GM18526 (cell line): ENCODE measurements at regions not wholly inside any gene's neighbourhood (a gene's known extent, or its start where the extent isn't known, plus 50 kb on each side); places are given as distances from the start of the nearest gene placed in this dataset.

ENCODE experiments used
- POLR2A ChIP-seq: IDR thresholded peaks from 3 replicates; pipeline ENCODE4 v1.6.1; 2011; ENCODE audit not compliant: insufficient read length; ENCODE audit errors: extremely low read depth

- TF ChIP-seq POLR2A = no peak
Measured at GRCh38 chr19:28638445-28638844, 574.5 kb downstream of the UQCRFS1 start.

GRCh38 chr19:28636706-28637105 is 576.2 kb downstream of the UQCRFS1 start:
- no peak for TF ChIP-seq POLR2A

- no peak for TF ChIP-seq POLR2A
Measured at GRCh38 chr19:28636016-28636629, 576.8 kb downstream of the UQCRFS1 start.

- TF ChIP-seq POLR2A = no peak
Measured at GRCh38 chr19:28634837-28635236, 578.1 kb downstream of the UQCRFS1 start.

GRCh38 chr19:28634019-28634328 is 579.0 kb downstream of the UQCRFS1 start:
- TF ChIP-seq POLR2A = no peak

- no peak for TF ChIP-seq POLR2A
Measured at GRCh38 chr19:28633319-28634018, 579.5 kb downstream of the UQCRFS1 start.

GRCh38 chr19:28632371-28633080 is 580.4 kb downstream of the UQCRFS1 start:
- TF ChIP-seq POLR2A = no peak

GRCh38 chr19:28631961-28632360 is 581.0 kb downstream of the UQCRFS1 start:
- TF ChIP-seq POLR2A = no peak

GRCh38 chr19:28627669-28628068 is 585.3 kb downstream of the UQCRFS1 start:
- no peak for TF ChIP-seq POLR2A

GRCh38 chr19:28619816-28620429 is 593.0 kb downstream of the UQCRFS1 start:
- no peak for TF ChIP-seq POLR2A

- no peak for TF ChIP-seq POLR2A
Measured at GRCh38 chr19:28618504-28618903, 594.4 kb downstream of the UQCRFS1 start.

GRCh38 chr19:28615966-28616365 is 597.0 kb downstream of the UQCRFS1 start:
- no peak for TF ChIP-seq POLR2A

- no peak for TF ChIP-seq POLR2A
Measured at GRCh38 chr19:28615546-28615916, 597.4 kb downstream of the UQCRFS1 start.

- no peak for TF ChIP-seq POLR2A
Measured at GRCh38 chr19:28614634-28615545, 598.1 kb downstream of the UQCRFS1 start.

GRCh38 chr19:28612275-28612769 is 600.6 kb downstream of the UQCRFS1 start:
- TF ChIP-seq POLR2A = no peak

- TF ChIP-seq POLR2A = no peak
Measured at GRCh38 chr19:28610731-28611130, 602.2 kb downstream of the UQCRFS1 start.
